ENCODE measurements at regions not wholly inside any gene's neighbourhood (a gene's known extent, or its start where the extent isn't known, plus 50 kb on each side); places are given as distances from the start of the nearest gene placed in this dataset.

- Histone ChIP-seq H3K4me1 (no peaks in the 10 kb centered on the region), H3K36me3 (replicated peaks in 1 of 2; ENCODE audit: insufficient read depth in 1 of 2, low read depth in 2 of 2) (no peaks in the 10 kb centered on the region), H3K9me3 (peaks cover 0 to 6% (median 0%) of the 10 kb centered on the region in 3 donors), H3K27ac (no peak overlapping the region), H3K27me3 (no peaks in the 10 kb centered on the region), H3K4me3 (no peak overlapping the region)
- TF ChIP-seq CTCF (IDR thresholded peaks at IDR 0.05) (no peak), POLR2A (IDR thresholded peaks at IDR 0.05) (no peak)
- intact Hi-C loops (cut with DNase I), result no loop called here
- DNase-seq (no peak), ATAC-seq (no peak)
- 56 to 66% methylated on average over 3 of the region's 3 CpGs for WGBS, 2 donors
These were observed 90.0 kb upstream of the LARGE1 start for GRCh38 chr22:34010259-34010658.

- no peak for ATAC-seq
- 31 to 46% methylated on average over 3 of the region's 3 CpGs for WGBS, 2 donors
- no peaks in the 10 kb centered on the region for H3K36me3 ChIP-seq (replicated peaks in 1 of 2; ENCODE audit: insufficient read depth in 1 of 2, low read depth in 2 of 2)
These were observed 95.4 kb upstream of the LARGE1 start for GRCh38 chr22:34015642-34016041.

GRCh38 chr22:34017205-34017604 lies 96.9 kb upstream of the LARGE1 start:
- Histone ChIP-seq H3K27me3 (no peaks in the 10 kb centered on the region), H3K27ac (no peak overlapping the region), H3K36me3 (replicated peaks in 1 of 2; ENCODE audit: insufficient read depth in 1 of 2, low read depth in 2 of 2) (no peaks in the 10 kb centered on the region), H3K4me3 (no peak overlapping the region), H3K9me3 (no peaks in the 10 kb centered on the region), H3K4me1 (no peaks in the 10 kb centered on the region)
- WGBS, 2 donors, result 21% methylated on average over 4 of the region's 4 CpGs
- intact Hi-C loops (cut with DNase I), result no loop called here
- DNase-seq (no peak), ATAC-seq (no peak)
- TF ChIP-seq CTCF (IDR thresholded peaks at IDR 0.05), result no peak
- TF ChIP-seq POLR2A (IDR thresholded peaks at IDR 0.05), result no peak

More at GRCh38 chr22:34015642-34016041, 95.4 kb upstream of the LARGE1 start:
- Histone ChIP-seq H3K27me3 (no peaks in the 10 kb centered on the region), H3K27ac (no peak overlapping the region), H3K4me3 (no peak overlapping the region), H3K4me1 (no peaks in the 10 kb centered on the region), H3K9me3 (no peaks in the 10 kb centered on the region)
- intact Hi-C loops (cut with DNase I), result no loop called here
- TF ChIP-seq CTCF (IDR thresholded peaks at IDR 0.05), result no peak
- TF ChIP-seq POLR2A (IDR thresholded peaks at IDR 0.05), result no peak
- no peak for DNase-seq

GRCh38 chr22:34019190-34019845 lies 99.0 kb upstream of the LARGE1 start:
- intact Hi-C loops (cut with DNase I), result no loop called here
- TF ChIP-seq CTCF (IDR thresholded peaks at IDR 0.05) (no peak), POLR2A (IDR thresholded peaks at IDR 0.05) (no peak)
- Histone ChIP-seq H3K9me3 (no peaks in the 10 kb centered on the region), H3K4me1 (no peaks in the 10 kb centered on the region), H3K4me3 (no peak overlapping the region), H3K27ac (no peak overlapping the region), H3K27me3 (no peaks in the 10 kb centered on the region), H3K36me3 (replicated peaks in 1 of 2; ENCODE audit: insufficient read depth in 1 of 2, low read depth in 2 of 2) (no peaks in the 10 kb centered on the region)
- DNase-seq (no peak), ATAC-seq (no peak)
- WGBS, 2 donors, result 46 to 48% methylated on average over 8 of the region's 8 CpGs

- DNase-seq (no peak), ATAC-seq (no peak)
- H3K27me3 ChIP-seq, result no peaks in the 10 kb centered on the region
- H3K27ac ChIP-seq, result no peak overlapping the region
- no peak for TF ChIP-seq POLR2A (IDR thresholded peaks at IDR 0.05)
- TF ChIP-seq CTCF (IDR thresholded peaks at IDR 0.05), result no peak
- WGBS, 2 donors, result 26 to 33% methylated on average over 1 of the region's 1 CpG
- no peaks in the 10 kb centered on the region for H3K9me3 ChIP-seq
- H3K36me3 ChIP-seq (replicated peaks in 1 of 2; ENCODE audit: insufficient read depth in 1 of 2, low read depth in 2 of 2), result no peaks in the 10 kb centered on the region
- intact Hi-C loops (cut with DNase I), result no loop called here
- no peak overlapping the region for H3K4me3 ChIP-seq
- no peaks in the 10 kb centered on the region for H3K4me1 ChIP-seq
These were observed 114.9 kb upstream of the LARGE1 start for GRCh38 chr22:34035209-34035608.

Measured in body of pancreas (tissue), 4 donors.